SW 1271 (cell line): ENCODE measurements at regions not wholly inside any gene's neighbourhood (a gene's known extent, or its start where the extent isn't known, plus 50 kb on each side); places are given as distances from the start of the nearest gene placed in this dataset.

Experiments
- DNase-seq, 2 experiments: peaks; one replicate each; lab custom pipeline; 2025; lab: John Stamatoyannopoulos, UW

DNA sequence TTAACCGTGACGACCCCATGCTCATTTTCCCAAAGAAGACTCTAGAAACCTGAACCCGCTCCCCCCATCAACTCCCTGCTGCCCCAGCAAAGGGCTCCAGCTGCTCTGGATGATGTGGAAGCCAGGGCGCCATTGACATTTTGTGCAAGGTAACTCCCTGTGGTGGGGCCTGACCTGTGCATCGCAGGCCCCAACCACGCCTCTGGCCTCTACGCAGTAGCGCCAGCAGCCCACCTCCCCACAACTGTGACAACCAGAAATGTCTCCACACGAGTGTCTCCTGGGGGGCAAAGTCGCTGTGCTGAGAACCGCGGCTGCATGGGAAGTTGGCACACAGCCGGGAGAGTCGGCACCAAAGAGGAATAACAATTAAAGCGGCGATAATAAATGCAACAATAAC, 86.9 kb upstream of the PRR5 start:
- no peak for DNase-seq

DNA sequence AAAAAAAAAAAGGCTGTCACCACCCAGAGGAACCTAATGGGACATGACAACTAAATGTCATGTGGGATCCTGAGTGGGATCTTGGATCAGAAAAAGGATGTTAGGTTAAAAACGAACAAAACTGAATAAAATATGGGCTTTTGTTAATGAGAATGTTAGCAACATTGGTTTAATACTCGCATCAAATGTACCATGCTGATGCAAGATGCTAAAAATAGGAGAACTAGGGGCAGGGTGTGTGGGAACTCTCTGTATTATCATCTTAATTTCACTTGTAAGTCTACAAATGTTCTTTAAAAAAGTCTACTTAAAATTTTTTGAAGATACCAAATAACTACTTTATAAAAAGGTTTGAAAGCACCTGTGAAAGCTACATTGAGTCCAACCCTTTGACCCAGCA, 88.8 kb upstream of the PRR5 start:
- DNase-seq = no peak

DNA sequence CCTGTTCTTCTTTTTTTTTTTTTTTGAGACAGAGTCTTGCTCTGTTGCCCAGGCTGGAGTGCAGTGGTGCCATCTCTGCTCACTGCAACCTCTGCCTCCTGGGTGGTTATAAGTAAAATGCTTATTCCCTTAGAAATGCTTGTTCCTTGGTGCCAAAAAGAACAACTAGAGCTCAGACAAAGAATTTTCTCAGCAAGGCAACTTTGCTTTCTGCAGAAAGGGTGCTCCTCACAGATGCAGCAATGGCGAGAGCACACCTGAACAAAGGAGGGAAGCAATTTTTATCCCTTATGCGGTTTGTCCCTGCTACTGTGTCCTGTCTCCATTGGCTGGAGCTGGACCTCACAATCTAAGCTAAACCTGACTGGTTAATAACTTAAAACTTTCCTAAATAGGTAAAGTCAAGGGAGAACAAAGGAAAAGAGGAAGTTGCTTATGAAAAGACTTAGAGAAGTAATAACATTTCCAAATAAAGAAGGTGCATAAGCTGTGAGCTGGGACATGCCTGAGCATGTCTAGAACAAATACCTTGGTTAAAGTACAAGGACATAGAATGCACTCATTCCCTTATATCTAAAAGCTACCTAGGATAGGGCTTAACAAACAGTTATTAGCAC, 90.0 kb upstream of the PRR5 start:
- no peak for DNase-seq

DNA sequence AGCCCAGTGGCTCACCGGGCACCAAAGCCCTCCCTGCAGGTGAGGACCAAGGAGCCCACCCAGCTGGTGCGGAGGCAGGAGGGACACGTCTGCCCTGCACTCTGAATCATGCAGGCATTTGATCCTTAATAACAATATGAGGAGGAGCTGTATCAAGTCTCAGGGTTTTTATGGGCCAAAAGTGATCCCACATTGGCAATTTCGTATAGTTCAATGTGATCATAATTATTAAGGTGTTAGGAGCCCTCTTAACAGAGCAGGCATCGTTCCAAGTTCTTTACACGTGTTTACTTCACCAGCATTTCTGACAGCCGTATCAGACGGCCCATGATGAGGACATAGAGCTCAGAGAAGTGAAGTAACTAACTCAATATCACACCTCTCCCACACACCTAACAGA, 91.9 kb upstream of the PRR5 start:
- no peak for DNase-seq

DNA sequence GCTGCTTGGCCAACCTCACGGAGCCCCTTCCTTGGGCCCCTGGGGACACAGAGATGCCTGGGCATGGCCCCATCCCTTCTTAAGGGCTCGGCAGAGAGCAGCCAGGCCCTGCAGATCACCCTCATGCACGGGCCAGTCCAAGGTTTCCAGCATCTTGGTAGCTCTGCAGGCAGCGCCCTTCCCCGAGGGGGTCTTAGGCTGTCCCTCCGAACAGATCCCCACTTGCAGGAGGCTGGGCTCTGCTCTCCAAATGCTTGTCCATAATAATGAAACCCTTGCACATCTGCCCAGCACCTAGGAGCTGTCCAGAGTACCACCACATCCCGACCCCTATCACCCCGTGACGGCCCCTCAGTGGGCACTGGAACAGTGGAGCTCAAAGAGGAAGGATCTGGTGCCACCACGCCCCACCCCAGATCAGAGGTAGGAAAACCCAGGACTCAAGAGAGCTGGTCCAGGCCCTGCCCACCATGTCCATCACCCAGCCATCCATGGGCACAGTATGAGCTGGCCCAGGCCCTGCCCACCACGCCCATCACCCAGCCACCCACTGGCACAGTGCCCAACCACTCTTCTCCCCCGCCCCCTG, 92.5 kb upstream of the PRR5 start:
- no peak for DNase-seq

DNA sequence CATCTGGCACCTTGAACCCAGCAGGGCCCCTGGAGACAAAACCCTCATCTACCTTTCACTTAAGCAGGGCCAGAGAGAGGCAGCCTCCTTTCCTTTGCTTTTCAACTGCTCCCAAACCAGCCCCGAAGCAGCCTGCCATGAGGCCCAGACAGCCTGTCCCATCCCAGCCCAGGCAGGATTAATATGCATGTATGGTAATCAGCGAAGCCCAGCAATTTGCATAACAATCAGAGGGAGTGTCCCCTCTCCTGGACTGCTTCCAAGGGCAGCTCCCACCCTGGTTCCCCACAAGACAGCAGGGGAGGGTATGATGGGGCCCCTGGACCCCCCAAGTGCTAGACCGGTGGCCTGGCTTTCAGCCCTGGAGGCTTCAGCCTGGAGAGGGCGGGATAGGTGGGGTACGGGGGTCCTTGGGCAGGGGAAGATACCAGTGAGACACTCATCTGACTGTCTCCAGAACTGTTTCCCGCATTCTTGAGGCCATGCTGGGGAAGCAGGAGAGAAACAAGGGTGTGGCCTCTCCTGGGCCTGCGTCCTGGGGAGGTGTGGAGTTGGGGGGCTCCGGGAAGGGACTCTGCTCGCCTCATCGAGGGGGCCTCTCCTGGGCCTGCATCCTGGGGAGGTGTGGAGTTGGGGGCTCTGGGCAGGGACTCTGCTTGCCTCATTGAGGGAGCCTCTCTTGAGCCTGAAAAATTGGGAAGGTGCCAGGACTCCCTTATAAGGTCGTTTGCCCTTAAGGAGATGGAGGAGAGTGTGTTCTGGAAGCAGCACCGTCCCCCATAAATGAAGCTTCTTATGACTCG, 93.2 kb upstream of the PRR5 start:
- DNase-seq = no peak

DNA sequence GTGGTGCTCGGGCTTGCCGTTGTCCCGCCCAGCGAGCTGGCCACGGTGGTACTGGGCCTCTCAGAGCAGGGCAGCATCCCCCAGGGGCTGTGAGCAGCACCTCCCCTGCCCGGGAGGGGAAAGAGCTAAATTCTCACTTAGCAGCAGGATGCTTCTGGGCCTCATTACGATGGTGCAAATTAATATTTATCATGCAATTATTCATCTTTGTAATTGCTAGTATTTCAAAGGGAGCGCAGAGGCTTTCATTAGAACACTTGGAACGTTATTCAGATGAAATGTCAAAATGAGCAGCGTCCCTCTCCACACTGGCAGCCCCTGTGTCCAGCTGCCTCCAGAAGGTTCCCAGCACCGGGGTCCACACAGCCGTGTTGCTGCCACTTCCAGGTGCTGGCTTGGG, 95.9 kb upstream of the PRR5 start:
- DNase-seq = no peak

DNA sequence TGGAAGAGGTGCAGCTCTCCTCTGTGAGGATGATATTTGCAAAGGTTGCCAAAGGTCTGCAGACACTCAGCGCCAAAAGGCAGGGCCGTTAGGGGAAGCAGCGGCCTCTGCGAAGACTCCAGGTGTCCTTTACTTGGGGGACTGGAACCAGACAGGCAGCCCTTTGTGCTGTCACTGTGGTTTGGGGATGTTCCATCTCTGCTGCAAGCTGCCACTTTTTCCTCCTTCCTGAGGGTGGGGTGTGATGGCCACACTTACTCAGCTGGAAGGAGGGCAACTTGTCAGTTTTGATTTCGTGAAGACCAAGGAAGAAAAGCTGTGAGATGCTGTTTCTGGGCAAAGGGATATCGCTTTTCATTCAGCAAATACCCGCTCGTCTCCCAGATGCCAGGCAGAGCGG, 96.5 kb upstream of the PRR5 start:
- DNase-seq = no peak

DNA sequence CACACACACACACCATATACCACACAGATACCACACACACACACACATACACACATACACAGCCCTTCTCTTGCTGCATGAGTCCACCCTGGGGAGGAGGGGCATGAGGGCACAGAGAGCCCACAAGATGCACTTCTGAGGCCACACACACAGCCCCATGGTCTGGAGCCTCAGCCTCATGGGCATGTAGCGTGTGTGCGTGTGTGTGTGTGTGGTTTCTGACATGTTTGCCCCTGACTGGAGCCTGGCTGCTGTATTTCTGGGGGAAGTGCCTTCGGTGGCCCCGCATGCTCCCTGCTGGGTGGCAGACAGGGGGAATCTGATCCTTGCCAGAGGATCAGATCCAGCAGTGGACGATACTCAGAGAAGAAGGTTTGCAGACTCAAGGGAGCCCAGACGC, 97.0 kb upstream of the PRR5 start:
- no peak for DNase-seq

DNA sequence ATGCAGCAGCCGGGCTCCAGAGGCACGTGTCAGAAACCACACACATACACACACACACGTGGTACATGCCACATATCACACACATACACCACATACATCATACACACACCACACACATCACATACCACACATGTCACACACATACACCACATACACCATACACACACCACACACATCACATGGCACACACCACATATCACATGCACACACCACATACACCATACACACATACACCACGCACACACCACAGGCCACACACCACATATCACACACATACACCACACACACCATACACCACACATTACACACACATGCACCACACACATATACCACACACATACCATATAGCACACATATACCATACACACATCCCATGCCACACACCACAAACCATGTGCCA, 97.5 kb upstream of the PRR5 start:
- no peak for DNase-seq

DNA sequence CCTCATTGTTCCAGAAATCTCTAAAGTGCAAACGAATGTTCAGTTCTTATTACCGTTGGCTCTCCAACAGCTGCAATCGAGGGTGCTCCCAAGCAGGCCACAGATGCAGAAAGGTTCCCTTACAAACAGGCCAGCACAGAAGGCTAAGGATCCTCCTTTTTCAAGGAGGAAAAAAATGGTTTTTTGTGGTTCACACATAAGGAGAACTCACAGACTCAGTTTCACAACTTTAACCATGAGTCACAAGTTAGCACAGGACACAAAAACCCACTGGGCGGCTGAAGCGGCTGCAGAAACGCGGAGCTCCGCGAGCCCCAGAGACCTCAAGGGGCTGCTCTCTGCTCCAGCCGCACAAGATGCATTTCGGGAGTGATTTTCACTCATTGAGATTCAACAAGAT, 98.2 kb upstream of the PRR5 start:
- no peak for DNase-seq

DNA sequence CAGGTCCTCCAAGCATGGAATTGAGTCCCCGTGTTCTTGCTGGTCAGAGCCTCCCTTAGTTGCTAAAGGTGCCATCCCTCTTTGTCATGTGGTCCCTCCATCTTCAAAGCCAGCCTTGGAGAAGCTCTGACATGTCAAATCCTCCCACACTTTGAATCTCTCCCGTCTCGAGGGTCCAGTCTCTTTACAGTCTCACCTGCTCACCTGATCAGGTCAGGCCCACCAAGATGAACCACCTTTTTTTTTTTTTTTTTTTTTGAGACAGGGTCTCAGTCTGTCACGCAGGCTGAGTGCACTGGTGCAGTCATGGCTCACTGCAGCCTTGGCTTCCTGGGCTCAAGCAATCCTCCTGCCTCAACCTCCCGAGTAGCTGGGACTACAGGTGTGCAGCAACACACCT, 100.3 kb upstream of the PRR5 start:
- no peak for DNase-seq

DNA sequence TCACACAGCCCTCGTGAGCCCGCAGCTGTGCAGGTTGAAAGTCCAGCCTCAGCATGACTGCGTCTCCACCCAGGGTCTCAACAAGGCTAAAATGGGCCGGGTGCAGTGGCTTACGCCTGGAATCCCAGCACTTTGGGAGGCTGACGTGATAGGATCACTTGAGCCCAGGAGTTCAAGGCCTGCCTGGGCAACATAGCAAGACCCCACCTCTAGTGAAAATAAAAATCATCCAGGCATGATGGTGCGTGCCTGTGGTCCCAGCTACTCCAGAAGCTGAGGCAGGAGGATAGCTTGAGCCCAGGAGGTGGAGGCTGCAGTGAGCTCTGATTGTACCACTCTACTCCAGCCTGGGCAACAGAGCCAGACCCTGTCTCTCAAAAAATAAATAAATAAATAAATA, 100.8 kb upstream of the PRR5 start:
- DNase-seq = no peak

DNA sequence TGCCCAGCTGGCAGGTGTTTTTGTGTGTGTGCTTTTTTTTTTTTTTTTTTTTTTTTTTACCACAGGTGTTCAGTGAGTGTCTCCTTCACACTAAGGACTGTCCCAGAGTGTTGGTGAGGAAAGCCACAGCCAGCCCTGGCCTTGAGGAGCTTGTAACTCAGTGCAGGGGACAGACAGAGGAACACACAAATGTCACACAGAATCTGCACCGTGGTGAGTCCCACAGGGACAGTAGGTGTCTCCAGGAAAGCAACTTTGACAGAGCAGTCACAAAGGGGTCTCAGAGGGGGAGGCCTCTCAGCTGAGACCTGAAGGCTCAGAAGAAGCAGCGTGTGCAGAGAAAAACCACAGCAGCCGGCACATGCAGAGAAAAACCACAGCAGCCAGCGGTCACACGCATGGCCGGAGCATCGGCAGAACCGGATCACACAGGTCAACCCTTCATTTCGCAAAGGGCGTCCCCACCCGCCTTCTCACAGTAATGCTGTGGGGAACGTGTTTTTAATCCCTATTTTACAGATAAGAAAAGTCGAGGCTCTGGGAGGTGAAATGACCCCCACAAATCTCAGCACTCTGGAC, 101.7 kb upstream of the PRR5 start:
- DNase-seq = no peak

DNA sequence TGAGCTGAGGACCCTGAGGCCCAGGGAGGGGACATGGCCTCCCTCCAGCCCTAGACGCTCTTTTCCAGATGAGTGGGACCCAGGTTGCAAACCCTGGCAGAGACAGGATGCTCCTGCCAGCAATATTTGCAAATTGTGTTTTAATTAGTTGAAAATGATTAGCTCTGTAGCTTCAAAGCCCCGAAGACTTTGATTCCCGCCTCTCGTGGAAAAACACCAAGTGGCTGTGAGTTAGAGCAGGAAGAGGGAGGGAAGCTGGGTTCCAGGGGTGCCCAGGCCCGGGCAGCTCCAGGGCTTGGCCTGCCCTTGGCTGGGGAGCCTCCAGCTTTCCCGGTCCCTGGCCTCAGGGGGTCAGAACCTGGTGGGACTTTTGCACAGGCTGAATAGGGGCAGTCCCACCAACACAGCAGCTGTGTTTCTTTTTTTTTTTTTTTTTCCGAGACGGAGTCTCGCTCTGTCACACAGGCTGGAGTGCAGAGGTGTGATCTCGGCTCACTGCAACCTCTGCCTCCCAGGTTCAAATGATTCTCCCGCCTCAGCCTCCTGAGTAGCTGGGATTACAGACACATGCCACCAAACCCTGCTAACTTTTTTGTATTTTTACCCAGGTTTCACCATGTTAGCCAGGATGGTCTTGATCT, 101.6 kb upstream of the RTL6 start:
- DNase-seq = no peak

DNA sequence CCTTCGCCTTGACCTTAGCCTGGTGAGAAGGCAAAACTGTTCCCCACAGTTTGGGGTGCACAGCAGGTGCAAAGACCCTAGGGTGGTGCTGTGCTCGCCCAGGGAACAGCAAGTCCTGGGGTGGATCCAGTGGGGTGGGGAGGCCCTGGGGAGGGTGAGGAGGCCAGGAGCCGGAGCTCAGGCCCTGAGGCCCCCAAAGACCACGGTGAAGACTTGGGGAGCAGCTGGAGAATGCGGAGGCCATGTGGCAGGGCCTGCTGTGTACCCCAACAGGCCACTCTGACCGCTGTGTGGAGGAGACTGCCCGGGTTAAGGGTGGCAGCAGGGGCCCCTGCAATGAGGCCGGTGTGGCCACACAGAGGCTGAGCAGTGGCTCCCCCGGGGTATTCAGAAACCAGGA, 101.1 kb upstream of the RTL6 start:
- DNase-seq = no peak

DNA sequence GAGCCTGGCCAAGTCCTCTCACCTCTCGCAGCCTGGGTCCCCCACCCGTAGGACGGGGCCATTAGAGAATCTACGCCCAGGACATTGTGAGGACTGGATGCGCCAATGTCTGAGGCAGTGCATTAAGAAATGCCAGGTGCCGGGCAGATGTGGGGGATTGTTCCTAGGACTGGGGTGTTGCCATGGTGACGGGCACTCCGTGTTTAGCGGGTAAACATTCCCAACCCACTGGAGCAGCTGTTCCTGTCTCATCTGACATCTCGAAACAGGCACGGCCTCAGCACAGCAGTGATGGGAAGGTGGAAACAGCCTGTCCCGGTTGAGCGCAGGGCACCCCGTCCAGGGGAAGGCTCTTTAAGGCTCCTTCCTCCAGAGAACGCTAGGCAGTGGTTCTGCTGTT, 99.6 kb upstream of the RTL6 start:
- DNase-seq = no peak

DNA sequence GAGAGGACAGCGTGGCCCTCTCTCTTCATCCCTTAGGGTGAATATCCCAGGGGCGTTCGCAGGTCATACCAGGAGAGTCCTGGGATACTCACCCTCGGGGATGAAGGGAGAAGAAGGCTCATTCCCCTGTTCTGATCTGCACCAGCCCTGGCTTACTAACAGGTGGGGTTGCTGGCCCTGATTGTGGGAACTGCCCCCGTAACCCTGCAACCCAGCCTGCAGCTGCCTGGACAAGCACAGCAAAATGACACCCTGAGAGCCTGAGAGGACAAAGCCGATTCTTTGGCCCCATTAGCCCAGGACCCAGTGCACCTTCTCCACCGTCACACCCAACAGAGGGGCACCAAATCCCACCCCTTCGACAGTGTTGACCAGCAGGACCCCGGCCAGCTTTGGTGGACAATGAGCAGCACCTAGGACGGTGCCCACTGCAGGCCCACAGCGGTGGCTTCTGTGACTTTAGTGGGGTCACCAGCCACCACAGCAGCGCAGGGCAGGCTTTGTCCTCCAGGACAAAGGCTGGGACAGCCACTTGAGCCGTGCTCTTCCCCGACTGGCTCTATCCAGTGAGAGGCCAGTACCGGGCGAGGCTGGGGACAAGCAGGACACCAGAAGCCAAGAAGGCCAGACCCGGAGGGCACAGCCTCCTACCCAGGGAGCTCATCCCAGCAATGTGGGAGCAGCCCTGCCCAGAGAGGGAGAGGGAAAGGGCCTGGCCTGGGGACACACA, 98.5 kb upstream of the RTL6 start:
- DNase-seq = no peak

DNA sequence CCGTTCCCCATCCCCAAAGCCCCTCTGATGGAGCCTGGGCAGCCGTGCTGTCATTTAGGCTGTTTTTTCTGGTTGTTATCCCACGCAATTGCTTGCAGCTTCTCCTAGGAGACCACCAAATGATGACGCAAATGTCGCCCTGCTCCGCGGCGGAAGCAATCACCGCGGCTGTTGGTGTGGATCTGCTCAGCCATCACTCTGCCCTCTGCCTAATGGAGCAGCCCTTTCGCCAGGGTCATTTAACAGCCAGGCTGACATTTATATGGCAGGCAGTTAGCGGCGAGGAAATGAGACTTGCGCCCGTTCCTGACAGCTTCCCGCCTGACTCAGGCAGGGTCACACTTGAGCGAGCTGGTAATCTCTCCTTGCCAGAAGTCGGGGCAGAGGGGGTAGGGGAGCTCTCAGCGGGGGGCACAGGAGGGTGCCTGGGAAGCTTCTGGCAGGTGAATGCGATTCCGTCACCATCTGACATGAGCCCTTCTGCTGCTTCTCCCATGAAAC, 97.9 kb upstream of the RTL6 start:
- DNase-seq = no peak

DNA sequence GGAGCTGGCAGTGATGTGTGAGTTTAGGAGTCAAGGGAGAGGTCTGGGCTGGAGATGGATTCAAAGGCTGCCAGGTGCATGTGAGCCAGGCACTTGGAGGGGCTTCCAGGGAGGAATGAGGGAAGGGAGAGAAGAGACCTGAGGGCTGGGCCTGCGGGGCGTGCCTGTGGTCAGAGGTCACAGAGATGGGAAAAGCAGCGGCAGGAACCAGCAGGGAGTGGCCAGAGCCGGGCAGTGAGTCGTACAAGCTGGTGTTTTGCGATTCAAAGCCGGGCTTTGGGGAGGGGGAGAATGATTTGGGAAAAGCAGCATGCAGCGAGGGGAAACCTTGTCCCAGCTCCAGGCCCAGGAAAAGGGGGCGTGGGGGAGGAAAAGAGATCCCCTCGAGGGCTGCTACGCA, 96.9 kb upstream of the RTL6 start:
- no peak for DNase-seq

DNA sequence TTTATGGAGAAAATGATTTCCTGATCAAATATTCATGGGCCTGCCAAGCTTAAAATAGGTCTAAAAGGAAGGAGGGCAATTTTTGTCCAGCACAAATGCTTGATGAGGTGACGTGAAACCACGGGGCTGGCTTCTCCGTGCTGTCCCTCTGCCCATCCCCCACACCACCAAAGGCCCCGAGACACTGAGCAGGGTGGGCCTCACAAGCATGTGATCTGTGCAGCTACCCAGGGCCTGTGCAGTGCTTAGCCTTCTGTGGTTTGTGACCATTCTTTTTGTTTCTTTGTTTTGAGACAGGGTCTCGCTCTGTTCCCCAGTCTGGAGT, 94.8 kb upstream of the RTL6 start:
- DNase-seq = no peak
